ENCODE measurements at regions not wholly inside any gene's neighbourhood (a gene's known extent, or its start where the extent isn't known, plus 50 kb on each side); places are given as distances from the start of the nearest gene placed in this dataset.

DNA sequence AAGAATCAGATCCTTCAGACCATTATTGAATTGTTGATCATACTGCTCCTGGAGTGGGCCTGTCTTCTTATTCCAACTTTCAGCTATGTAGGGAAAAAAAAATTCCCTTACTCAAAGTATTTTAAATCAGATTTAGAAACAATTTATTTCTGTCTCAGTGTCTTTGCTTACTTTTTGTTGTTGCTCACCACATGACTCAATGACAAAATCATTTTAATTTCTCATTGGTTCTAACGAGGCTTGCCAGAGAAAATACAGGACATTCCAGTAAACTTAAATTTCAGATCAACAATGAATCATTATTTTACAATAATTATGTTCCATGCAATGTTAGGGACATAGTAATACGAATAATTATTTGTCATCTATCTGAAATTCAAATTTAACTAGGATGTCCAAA is 748.5 kb upstream of the CBLB start:
- intact Hi-C loops (cut with DNase I) = no loop called here

GRCh38 chr3:106620646-106621045 is 751.8 kb upstream of the CBLB start:
- no peaks in the 10 kb centered on the region for H3K9me3 ChIP-seq
- intact Hi-C loops (cut with DNase I) = no loop called here
- TF ChIP-seq, protein P1, sequence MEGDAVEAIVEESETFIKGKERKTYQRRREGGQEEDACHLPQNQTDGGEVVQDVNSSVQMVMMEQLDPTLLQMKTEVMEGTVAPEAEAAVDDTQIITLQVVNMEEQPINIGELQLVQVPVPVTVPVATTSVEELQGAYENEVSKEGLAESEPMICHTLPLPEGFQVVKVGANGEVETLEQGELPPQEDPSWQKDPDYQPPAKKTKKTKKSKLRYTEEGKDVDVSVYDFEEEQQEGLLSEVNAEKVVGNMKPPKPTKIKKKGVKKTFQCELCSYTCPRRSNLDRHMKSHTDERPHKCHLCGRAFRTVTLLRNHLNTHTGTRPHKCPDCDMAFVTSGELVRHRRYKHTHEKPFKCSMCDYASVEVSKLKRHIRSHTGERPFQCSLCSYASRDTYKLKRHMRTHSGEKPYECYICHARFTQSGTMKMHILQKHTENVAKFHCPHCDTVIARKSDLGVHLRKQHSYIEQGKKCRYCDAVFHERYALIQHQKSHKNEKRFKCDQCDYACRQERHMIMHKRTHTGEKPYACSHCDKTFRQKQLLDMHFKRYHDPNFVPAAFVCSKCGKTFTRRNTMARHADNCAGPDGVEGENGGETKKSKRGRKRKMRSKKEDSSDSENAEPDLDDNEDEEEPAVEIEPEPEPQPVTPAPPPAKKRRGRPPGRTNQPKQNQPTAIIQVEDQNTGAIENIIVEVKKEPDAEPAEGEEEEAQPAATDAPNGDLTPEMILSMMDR (IDR thresholded peaks at IDR 0.05) = no peak

More for the DNA sequence above, 748.5 kb upstream of the CBLB start:
- no peak overlapping the region for H3K9ac ChIP-seq (ENCODE audit: low read depth in 2 of 2, low read length in 2 of 2)
- TF ChIP-seq, protein P1 (IDR thresholded peaks at IDR 0.05) = no peak
- H3K36me3 ChIP-seq = no peaks in the 10 kb centered on the region
- no peaks in the 10 kb centered on the region for H3K9me3 ChIP-seq
- H3K4me3 ChIP-seq = no peak overlapping the region
- no peak overlapping the region for H3K27ac ChIP-seq
- H3K27me3 ChIP-seq = no peaks in the 10 kb centered on the region
- no peak for DNase-seq
- H3K4me1 ChIP-seq = no peaks in the 10 kb centered on the region

DNA sequence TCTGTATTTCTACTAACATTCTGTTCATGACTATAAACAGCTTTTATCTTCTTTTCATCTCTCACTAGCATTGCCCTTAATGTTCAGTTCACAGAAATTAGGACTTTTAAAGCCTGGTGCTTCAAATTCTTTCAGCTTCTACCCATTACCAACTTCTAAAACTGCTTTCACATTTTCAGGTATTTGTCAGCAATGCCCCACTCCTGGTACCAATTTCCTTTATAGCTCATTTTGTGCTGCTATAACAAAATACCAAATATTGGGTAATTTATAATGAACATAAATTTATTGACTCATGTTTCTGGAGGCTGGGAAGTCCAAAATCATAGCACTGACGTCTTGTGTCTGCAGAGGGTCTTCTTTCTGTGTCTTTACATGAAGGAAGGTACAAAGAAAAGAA is 753.1 kb upstream of the CCDC54 start:
- TF ChIP-seq, protein P1 (IDR thresholded peaks at IDR 0.05) = no peak
- H3K4me1 ChIP-seq = no peaks in the 10 kb centered on the region
- DNase-seq = no peak
- H3K27ac ChIP-seq = no peak overlapping the region
- no peaks in the 10 kb centered on the region for H3K27me3 ChIP-seq
- H3K9ac ChIP-seq (ENCODE audit: low read depth in 2 of 2, low read length in 2 of 2) = no peak overlapping the region
- H3K9me3 ChIP-seq = no peaks in the 10 kb centered on the region
- H3K4me3 ChIP-seq = no peak overlapping the region
- H3K36me3 ChIP-seq = no peaks in the 10 kb centered on the region
- intact Hi-C loops (cut with DNase I) = no loop called here

More at GRCh38 chr3:106620646-106621045, 751.8 kb upstream of the CBLB start:
- H3K9ac ChIP-seq (ENCODE audit: low read depth in 2 of 2, low read length in 2 of 2) = no peak overlapping the region
- DNase-seq = no peak
- H3K36me3 ChIP-seq = no peaks in the 10 kb centered on the region
- H3K4me1 ChIP-seq = no peaks in the 10 kb centered on the region
- no peaks in the 10 kb centered on the region for H3K27me3 ChIP-seq
- no peak overlapping the region for H3K4me3 ChIP-seq
- H3K27ac ChIP-seq = no peak overlapping the region

DNA sequence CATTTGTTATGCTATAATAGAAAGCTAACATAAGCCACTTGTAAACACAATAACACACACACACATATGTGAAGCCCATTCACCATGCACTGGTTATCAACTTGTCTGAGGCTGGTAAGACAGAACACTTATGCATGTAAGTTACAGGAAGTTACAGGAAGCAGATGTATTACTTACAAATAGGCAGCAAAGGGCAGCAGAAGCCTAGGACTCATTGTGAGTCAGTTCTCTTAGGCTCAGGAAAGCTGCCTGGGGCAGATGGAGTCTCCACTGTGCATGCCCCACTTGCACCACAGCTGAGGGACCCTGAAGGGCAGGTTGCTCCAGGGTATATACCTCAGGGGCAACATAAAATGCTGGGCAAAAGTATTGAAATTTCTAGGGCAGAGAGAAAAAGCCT is 748.8 kb upstream of the CCDC54 start:
- Histone ChIP-seq H3K9ac (ENCODE audit: low read depth in 2 of 2, low read length in 2 of 2) (no peak overlapping the region), H3K36me3 (no peaks in the 10 kb centered on the region), H3K4me3 (no peak overlapping the region), H3K27ac (no peak overlapping the region), H3K9me3 (no peaks in the 10 kb centered on the region), H3K4me1 (no peaks in the 10 kb centered on the region), H3K27me3 (no peaks in the 10 kb centered on the region)
- intact Hi-C loops (cut with DNase I) = no loop called here
- DNase-seq = no peak
- TF ChIP-seq, protein P1 (IDR thresholded peaks at IDR 0.05) = no peak

- Histone ChIP-seq H3K4me3 (no peak overlapping the region), H3K9me3 (no peaks in the 10 kb centered on the region), H3K27me3 (no peaks in the 10 kb centered on the region), H3K36me3 (no peaks in the 10 kb centered on the region), H3K9ac (ENCODE audit: low read depth in 2 of 2, low read length in 2 of 2) (no peak overlapping the region), H3K27ac (no peak overlapping the region), H3K4me1 (no peaks in the 10 kb centered on the region)
- intact Hi-C loops (cut with DNase I) = no loop called here
- TF ChIP-seq, protein P1 (IDR thresholded peaks at IDR 0.05) = no peak
- no peak for DNase-seq
Measured at GRCh38 chr3:106629215-106629832, 747.9 kb upstream of the CCDC54 start.

Data from colonic mucosa (tissue), 4 donors.